ENCODE measurements at regions not wholly inside any gene's neighbourhood (a gene's known extent, or its start where the extent isn't known, plus 50 kb on each side); places are given as distances from the start of the nearest gene placed in this dataset.
"Not testable (repeated sequence)": the region's sequence is repeated elsewhere in the genome, so short reads cannot be mapped to it uniquely, and the experiment has no call there.

DNA sequence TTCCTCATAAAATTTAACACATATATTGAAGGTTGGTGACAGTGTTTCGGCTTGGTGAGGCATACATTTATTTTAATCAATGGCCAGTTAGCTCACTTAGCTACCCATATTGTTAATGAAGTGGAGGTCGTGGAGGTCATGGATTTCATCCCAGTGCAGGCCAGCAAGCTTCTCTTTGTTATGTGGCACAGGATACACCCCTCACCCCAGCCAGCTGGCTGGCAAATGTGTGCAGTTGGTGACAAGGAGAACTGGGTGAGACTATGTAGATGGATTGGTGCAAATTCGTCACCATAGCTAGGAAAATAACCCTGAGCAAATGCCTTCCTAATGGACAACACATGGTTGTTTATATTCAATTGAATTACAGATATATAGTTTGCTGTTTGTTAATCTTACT lies 50.5 kb upstream of the FOXP2 start:
- peak; percentile 54 to 83 for DNase-seq

DNA sequence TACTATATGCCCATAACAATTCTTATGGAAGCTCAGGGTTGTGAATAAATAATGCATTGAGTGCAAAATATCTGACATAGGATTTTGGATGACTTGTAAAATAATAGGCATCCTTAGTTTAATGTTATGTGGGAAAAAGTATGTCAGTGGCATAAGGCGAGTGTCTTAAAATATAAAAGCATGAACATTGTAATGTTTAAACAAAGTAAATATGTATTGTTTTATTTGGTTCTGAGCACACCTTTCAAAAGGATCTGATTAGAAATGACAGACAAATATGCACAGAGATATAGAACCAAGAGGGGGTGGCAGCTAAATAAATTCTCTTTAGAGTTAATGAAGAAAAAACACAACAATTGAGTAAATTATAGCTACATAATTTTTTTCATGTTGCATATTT lies 51.3 kb upstream of the FOXP2 start:
- DNase-seq: no peak

DNA sequence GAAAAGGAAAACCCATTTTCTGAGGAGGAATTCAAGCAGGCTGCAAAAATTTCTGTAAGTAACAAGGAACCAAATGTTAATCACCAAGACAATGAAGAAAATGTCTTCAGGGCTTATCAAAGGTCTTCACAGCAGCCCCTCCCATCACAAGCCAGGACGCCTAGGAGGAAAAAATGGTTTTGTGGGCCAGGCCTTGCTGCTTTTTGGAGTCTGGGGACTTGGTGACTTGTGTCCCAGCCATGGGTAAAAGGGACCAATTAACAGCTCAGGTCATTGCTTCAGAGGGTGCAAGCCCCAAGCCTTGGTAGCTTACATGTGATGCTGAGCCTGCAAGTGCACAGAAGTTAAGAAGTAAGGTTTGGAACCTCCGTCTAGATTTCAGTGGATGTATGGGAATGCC lies 55.7 kb upstream of the FOXP2 start:
- DNase-seq: no peak

DNA sequence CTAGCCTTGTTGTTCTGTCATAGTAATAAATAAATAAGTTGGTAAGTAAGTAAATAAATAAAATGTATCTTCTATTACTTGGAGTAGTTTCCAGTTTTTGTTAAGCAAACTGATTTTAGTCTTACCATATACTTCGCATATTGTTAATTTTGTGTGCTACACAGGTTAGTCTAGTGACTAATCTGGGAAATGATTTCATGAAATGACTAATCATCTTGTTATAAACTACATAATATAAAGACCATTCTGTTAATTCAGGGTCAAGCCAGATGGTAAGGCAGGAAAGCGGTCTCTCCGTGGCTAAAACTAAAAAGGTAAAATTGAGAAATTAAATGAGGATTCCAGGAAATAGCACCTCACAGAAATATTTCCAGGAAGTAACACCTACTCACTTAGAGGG lies 58.5 kb upstream of the FOXP2 start:
- DNase-seq: no peak

DNA sequence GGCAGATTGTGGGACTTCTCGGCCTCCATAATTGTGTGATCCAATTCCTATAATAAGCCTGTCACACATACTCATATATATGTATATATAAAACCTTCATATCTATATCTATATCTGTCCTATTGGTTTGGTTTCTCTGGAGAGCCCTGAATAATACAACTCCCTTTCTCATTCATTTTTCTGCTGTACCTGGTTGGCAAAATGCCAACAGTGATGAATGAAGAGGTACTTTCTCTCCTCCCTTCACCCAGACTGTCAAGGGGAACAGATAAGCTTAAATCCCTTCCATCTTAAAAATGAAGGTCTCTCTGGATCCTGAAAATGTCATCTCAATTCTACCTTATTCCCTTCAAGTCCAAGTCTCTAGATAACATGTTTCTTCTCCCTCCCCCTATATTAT lies 60.3 kb upstream of the FOXP2 start:
- no peak for DNase-seq

DNA sequence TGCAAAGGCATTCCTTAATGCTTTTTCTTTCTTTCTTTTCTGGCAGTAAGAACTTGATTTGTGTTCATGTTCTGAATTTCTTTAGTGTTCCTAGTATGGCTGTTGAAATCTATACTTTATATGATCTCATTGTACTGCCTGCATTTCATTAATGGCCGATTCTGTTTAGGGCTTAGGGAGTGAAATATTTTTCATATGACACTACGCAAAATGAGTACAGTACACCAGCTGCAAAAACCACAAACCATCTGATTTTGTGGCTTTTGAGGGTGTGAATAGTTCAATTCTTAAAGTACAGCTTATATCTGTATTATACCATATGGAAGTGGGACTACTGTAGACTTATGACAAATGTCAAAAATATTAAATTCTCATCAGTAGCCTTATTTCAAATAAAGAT lies 69.1 kb upstream of the FOXP2 start:
- DNase-seq: no peak

DNA sequence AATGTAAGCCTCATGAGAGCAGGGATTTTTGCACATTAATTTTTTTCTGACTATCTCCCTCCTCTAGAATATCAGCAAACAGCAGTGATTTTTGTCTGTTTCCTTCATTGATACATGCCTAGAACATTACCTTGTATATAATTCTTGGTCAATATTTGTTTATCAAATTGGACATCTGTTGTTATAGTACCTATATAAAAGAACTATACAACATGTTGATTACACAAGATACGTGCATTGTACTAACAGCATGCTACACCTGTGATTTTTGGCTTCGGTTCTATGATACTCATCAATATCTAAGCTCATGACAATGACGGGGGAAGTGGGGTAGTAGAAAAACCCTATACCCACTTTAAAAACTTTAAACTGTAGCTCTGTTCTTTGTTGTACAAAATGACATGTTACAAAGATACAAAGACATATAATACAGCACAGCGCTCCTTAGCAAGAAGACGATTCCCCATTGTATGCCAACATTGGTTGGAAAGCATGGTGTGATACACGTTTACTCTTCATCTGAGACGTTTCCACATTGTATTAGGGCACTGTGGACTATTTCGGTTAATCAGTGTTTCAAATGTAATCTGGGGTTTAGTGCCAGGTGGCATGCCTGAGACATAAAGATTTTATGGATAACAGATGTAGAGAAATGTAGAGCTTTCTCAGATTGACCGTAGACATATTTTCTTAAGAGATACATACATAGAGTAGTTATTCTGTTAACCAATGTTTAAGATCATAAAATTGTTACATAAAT lies 70.5 kb upstream of the FOXP2 start:
- peak; percentile 37 to 80 for DNase-seq

DNA sequence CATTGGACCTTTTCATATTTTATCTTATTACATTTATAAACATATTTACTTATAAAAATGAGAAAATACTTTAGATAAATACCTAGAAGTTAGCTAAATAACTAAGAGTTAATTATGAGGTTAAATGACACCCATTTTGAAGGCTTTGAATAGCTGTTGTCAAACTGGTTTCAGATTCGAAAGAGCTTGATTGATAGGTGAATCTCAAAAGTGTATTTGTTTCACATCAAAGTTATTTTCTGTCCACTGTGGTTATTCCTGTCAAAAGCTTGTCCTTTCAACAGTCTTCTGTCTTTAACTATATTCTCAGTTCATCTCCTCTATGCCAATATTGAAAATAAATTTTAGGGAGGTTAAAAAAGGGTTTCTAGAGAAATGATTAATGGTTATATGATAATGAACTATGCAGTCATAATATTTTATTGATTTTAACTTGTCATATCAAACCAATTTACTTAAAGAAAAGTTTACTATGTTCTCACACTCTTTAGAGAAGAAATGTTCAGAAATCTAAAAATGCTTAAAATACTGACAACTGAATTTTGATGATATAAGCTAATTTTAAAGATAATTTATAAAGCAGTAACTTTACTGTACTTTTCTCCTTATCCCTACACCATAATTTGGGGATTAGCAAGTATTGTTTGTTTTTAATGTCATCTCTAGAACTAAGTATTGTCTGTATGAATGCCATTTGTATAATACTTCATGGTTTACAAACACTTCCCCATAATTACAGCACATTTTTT lies 72.0 kb upstream of the FOXP2 start:
- no peak for DNase-seq

DNA sequence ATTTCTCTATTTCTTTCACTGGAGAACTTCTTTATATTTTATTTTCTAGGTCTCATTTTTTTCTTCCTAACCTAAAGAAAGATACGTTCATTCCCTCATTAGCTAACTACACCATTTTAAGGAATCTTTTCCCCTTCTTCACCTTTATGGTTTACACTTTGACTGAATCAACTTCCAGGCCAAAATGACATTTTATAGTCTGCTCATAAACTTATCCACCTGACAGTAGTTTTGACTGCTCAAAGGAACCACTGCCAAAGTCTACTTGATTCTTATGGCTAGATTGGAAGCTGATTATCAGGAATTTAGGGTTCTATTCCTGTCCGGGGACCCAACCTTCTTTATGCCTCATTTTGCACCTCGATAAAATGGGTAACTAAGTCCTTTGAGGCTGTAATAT lies 73.0 kb upstream of the FOXP2 start:
- no peak for DNase-seq

DNA sequence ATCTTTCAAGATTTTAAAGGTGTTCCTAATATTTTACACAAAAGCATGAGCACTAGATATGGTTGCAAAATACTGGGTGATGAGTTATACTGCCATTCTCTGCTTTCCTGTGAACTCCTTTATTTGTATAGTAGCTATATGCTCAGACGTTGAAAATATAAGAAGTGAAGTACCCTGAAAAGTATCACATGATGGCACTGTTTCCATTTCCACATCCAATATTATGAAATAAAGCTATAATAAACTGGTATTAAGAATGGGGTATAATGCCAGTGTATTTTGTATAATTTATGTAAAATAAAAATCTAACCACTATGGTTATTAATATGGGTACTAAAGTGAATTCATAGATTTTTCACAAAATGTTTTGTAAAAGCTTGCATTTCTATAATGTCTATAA lies 79.6 kb upstream of the FOXP2 start:
- DNase-seq: peak in 1 of 2 experiments; percentile 39

DNA sequence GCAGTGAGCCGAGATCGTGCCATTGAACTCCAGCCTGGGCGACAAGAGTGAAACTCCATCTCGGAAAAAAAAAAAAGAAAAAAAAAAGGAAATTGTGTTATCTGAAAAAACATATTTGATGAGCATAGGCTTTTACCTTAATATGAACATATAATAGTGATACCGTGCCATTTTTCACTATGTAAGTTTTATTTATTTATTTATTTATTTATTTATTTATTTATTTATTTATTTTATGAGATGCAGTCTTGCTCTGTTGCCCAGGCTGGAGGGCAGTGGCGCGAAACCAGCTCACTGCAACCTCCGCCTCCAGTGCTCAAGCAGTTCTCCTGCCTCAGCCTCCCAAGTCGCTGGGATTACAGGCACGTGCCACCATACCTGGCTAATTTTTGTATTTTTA lies 85.2 kb upstream of the FOXP2 start:
- DNase-seq: not testable (repeated sequence)

DNA sequence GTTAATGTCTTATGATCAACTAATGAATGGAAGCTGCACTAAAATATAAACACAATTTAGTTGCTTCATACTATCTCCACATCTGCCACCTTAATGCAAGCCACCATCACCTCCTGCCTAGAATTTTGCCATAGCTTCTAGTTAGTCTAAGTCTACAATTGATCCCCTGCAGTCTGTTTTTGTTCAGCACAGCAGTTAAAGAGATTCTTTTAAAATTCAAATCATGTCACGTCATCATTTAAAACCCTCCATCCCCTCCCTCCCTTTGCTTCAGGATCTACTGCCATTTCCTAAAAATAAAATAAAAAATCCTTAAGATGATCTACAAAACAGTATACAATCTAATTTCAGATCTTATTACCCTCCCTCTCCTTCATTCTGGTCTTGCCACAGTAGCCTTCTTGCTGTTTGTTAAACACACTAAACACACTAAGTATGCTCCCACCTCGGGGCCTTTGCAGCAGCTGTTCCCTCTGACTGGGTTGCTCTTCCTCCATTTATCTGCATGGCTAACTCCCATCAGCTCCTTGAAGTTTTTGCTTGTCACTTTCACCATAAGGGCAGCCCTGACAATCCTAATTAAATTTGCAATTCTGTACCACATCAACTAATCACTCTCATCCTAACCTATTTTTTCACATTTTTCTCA lies 97.0 kb upstream of the FOXP2 start:
- DNase-seq: peak in 1 of 2 experiments; percentile 62

DNA sequence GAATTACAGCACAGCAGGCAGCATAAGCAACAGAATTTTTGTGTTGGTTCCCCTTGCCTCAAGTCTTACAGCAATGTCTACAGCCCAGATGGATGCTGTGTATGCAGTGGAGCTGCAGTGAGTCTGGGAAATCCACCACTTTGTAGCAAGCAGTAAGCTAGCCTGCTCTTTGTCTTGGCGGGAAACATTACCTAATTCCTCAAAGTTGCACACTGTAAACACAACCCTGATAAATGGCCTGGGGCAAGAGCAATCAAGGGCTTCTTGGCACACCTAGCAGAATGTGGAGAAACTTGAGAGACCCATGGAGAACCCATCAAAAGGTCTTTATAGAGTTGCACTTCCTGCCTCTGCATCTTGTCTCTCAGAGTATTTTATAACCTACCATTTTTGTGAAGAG lies 102.0 kb upstream of the FOXP2 start:
- no peak for DNase-seq

DNA sequence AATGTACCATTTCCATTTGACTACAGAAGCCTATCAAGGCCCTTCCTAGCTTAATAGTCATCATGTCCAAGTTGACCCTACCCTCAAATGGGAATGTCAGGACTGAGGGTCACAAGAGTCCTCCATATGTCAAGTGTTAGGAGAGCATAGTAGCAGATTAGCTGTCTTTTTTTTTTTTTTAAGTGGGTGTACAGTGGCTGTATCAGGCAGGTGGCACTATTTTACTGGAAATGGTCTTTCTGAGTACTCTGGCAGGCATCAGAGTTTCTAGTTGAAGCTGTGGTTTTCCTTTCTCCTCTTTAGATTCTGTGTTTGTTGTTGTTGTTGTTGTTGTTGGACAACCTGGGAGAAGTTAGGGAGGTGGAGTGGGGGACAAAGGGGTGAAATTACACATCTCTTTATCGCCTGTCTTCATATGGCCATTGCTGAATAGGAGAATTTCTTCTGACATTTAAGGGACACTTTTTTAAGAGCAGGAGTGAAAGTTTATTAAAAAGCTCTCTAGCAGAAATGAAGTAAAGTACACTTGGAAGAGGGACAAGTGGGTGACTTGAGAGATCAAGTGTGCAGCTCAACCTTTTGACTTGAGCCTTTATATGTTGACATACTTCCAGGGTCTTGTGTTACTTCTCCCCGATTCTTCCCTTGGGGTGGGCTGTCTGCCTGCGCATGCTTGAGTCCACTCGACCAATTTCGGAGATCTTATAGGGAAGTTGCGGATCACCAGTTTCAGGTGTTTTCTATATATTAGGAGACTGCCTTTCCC lies 104.1 kb upstream of the FOXP2 start:
- no peak for DNase-seq

DNA sequence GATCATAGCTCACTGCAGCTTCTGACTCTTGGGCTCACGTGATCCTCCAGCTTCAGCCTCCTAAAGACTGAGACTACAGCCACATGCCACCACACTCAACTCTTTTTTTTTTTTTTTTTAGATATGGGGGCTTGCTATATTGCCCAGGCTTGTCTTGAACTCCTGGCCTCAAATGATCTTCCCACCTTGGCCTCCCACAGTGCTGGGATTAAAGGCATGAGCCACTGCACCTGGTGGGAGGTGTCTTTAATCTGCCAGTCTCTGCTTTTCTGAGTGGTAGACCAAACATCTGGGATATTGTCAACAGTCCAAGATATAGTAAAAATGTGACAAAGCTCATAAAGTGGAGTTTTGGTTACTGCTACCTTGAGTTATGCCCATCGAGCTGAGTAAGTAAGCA lies 104.9 kb upstream of the FOXP2 start:
- no peak for DNase-seq

DNA sequence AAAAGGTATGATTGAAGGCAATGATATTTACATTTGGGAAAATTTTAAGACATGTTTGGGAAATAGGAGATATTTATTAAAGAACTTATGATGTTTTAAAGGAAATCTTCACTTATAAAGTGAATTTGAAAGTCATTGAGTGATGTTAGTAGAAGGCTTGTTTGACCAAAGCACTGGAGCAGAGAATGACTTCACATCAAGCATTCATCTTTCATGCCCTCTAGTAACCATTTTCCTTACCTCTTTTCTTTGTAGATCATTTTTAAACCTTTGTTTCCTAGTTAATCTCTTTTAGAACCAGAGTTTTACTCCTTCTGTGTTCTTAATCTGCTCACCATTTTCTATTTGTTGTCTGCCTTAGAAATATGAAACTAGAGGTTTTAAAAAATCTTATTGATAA lies 111.3 kb upstream of the FOXP2 start:
- no peak for DNase-seq

DNA sequence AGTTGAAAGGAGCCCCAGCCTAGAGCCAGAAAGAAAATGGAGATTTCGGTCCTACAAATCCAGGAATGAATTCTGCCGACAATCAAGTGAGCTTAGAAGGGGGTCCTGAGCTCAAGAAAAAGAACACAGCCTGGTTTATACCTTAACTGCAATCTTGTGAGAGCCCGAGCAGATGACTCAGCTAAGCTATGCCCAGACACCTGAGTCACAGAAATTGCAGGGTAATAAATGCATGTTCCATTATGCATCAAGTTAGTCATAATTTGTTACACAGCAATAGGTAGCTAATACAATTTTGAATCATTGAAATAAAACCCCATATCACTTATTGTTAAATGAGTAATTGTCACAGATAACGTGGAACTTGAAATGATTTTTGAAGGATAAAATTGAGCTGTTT lies 111.8 kb upstream of the FOXP2 start:
- DNase-seq: no peak

DNA sequence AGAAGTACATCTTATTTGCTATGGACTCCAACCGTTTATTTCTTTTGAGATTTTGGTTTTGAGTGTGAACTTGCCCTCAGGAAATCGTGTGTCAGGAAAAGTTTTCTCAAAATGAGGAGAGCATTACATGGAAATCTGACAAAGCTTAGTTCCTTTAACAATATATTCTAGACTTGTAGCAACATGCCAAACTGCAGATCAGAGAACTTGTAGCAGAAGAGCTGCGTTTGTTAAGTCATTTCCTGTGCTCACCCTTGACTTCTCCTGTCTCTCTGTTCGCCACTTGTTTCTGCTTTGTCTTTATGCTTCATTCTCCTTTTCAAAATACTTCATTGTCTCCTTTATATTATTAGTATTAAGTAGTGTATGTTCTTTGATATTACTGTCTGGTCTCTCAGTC lies 116.6 kb upstream of the FOXP2 start:
- no peak for DNase-seq

DNA sequence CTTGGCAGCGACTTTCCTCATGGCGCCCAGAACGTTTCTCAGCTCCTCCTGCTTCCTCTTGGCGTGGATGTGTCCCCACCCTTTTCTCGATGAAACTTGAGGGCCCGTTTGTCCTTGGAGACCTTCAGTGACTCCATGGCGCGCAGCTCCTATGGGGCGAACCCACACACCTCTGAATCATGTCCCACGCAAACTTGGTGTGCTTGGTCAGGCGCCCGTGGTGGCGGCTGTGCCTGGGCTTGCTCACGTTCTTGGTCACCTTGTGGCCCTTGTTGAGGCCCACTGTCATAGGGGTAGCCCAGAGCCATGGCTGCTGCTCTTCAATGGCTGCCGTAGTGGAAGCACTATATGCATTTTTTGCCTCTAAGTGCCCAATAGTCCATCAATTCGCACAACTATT lies 117.5 kb upstream of the FOXP2 start:
- no peak for DNase-seq

DNA sequence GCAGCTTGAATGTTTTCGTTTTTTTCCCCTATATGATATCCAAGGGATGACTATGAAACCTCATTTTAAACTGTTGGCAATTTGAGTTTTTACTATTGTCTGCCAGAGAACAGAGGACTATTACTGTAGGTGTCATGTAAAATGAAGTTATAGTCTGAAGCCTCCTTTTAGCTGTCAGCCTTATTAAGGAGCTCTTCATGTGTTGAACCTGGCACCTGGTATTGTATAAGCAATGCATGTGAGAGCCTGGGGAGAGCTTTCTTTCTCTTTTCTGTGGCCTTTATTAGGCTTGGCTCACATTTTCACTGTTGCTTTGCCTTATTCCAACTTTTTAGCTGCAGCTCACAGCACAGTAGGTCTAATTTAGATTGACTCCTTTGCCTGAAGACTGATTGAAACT lies 119.1 kb upstream of the FOXP2 start:
- DNase-seq: peak in 1 of 2 experiments; percentile 24

DNA sequence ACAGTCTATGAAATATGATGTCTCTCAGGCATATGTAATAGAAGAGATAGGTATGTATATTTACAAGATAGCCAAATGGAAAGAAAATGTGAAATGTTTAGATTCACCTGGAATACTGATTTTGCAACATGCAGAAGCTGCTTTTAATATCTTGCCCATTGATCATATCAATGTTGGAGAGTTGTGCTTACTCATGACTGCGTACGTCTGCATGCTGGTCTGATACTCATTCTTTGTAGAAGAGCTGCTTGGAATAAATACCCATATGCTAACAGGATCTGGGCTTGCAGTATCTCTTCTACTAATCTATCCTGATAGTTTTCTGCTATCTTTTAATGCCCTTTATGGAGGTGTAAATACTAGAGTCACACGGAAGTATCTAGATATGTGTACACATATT lies 120.6 kb upstream of the FOXP2 start:
- DNase-seq: no peak

DNA sequence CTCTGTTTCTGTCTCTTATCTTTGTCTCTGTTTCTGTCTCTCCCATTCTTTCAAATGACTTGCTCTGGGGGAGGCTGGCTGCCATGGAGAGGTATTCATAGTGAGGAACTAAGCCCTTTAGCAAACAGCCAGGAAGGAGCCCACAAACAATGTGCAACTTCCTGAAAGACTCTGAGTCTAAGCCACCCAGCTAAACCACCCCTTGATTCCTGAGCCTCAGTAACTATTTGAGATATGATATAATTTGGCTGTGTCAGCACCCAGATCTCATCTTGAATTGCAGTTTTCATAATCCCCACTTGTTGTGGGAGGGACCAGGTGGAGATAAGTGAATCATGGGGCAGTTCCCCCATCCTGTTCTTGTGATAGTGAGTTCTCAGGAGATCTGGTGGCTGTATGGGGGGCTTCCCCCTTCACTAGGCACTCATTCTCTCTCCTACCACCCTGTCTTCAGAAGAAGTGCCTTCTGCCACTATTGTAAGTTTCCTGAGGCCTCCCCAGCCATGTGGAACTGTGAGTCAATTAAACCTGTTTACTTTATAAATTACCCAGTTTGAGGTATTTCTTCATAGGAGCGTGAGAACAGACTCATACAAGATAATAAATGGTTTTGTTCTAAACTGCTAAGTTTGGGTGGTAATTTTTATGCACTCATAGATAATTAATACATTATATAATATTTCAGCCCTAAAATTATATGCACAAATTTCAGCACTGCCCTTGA lies 121.2 kb upstream of the FOXP2 start:
- DNase-seq: no peak

DNA sequence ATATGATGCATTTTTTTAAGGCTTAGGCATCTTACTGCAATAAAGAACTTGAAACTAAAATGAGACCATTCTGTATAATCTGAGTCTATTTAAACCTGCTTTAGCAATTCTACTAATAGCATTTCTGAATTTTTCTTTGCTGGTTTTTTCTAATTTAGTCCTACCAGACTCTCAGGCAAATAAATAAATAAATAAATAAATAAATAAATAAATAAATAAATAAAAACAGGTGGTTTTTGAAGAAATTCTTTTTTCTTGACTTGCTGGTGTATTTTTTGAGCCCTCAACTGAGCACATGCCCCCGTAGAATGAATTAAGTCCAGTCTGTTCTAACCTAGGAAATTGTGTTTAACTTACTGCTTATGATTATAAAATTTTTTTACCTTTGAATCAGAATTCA lies 134.7 kb upstream of the FOXP2 start:
- no peak for DNase-seq

Data from NCI-H2081 (cell line).